ENCODE measurements at regions not wholly inside any gene's neighbourhood (a gene's known extent, or its start where the extent isn't known, plus 50 kb on each side); places are given as distances from the start of the nearest gene placed in this dataset.
A peak's percentile ranks its signal among the peaks of the same experiment; 100 is the strongest.
"Not testable (repeated sequence)": the region's sequence is repeated elsewhere in the genome, so short reads cannot be mapped to it uniquely, and the experiment has no call there.

GRCh38 chr6:6811128-6812009 lies 222.8 kb downstream of the LY86 start:
- peak; percentile 76 to 83 for DNase-seq (ENCODE audit: low read depth in 2 of 2)

GRCh38 chr6:6812427-6812826 lies 223.9 kb downstream of the LY86 start:
- no peak for DNase-seq (ENCODE audit: low read depth in 2 of 2)

GRCh38 chr6:6815732-6816131 lies 227.2 kb downstream of the LY86 start:
- no peak for DNase-seq (ENCODE audit: low read depth in 2 of 2)

- DNase-seq (ENCODE audit: low read depth in 2 of 2), result no peak
Observed at GRCh38 chr6:6816716-6817115, 228.2 kb downstream of the LY86 start.

GRCh38 chr6:6818078-6818639 lies 229.6 kb downstream of the LY86 start:
- DNase-seq (ENCODE audit: low read depth in 2 of 2), result no peak

- peak in 1 of 2 donors; percentile 43 for DNase-seq (ENCODE audit: low read depth in 2 of 2)
Observed at GRCh38 chr6:6820641-6821238, 232.2 kb downstream of the LY86 start.

GRCh38 chr6:6821639-6822261 lies 233.2 kb downstream of the LY86 start:
- no peak for DNase-seq (ENCODE audit: low read depth in 2 of 2)

GRCh38 chr6:6823030-6823429 lies 234.5 kb downstream of the LY86 start:
- no peak for DNase-seq (ENCODE audit: low read depth in 2 of 2)

- DNase-seq (ENCODE audit: low read depth in 2 of 2), result no peak
Observed at GRCh38 chr6:6823568-6824224, 235.2 kb downstream of the LY86 start.

GRCh38 chr6:6824381-6824780 lies 235.9 kb downstream of the LY86 start:
- no peak for DNase-seq (ENCODE audit: low read depth in 2 of 2)

- no peak for DNase-seq (ENCODE audit: low read depth in 2 of 2)
Observed at GRCh38 chr6:6825193-6825784, 236.8 kb downstream of the LY86 start.

GRCh38 chr6:6826095-6826901 lies 237.8 kb downstream of the LY86 start:
- DNase-seq (ENCODE audit: low read depth in 2 of 2), result peak; percentile 72 to 87

GRCh38 chr6:6826961-6827360 lies 238.4 kb downstream of the LY86 start:
- no peak for DNase-seq (ENCODE audit: low read depth in 2 of 2)

- no peak for DNase-seq (ENCODE audit: low read depth in 2 of 2)
Observed at GRCh38 chr6:6829872-6830685, 241.6 kb downstream of the LY86 start.

- not testable (repeated sequence) for DNase-seq (ENCODE audit: low read depth in 2 of 2)
Observed at GRCh38 chr6:6830686-6831063, 242.2 kb downstream of the LY86 start.

GRCh38 chr6:6832439-6832838 lies 243.9 kb downstream of the LY86 start:
- DNase-seq (ENCODE audit: low read depth in 2 of 2), result no peak

- DNase-seq (ENCODE audit: low read depth in 2 of 2), result no peak
Observed at GRCh38 chr6:6834356-6835222, 246.1 kb downstream of the LY86 start.

GRCh38 chr6:6835223-6835503 lies 246.6 kb downstream of the LY86 start:
- no peak for DNase-seq (ENCODE audit: low read depth in 2 of 2)
